8988T (cell line): ENCODE measurements at regions not wholly inside any gene's neighbourhood (a gene's known extent, or its start where the extent isn't known, plus 50 kb on each side); places are given as distances from the start of the nearest gene placed in this dataset.
"Not testable (repeated sequence)": the region's sequence is repeated elsewhere in the genome, so short reads cannot be mapped to it uniquely, and the experiment has no call there.

Experiments
- DNase-seq: peaks from one replicate; pipeline ENCODE4 v3.0.0; 2011

DNA sequence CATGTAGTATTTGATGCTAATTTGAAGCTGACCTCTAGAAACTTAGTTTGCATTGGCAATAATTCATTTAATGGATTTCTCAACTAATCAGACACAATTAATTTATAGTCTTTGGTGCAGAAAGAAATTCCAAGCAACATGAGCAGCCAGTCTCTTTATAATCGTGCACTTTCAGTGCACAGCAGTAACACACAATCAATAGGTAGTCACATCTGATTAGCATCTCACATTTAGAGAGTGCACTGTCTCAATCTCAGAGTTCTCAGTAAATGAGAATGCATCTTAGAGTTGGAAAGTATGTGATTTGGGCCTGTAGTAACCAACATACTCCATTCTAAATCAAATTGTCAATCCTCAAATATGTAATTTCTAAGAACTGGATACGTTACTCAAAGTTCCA lies 377.6 kb downstream of the POM121L12 start:
- DNase-seq = no peak

DNA sequence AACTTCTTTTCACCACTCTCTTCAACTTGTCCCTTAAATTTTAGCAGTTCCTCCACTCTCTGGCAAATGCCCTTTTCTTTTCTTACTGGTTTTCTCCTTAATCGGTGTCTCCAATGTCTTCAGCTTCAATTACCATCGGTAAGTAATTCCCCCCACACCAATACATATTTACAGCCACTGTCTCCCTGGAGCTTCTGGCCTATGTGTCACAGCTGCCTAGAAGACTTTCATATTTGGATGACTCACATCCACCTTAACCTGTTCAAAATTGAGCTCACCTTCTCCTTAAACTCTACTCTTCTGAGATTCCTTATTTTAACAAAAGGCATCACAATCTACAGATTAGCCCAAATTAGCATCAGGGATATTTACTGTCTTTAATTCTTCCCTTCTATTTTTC lies 380.4 kb downstream of the POM121L12 start:
- DNase-seq = no peak

DNA sequence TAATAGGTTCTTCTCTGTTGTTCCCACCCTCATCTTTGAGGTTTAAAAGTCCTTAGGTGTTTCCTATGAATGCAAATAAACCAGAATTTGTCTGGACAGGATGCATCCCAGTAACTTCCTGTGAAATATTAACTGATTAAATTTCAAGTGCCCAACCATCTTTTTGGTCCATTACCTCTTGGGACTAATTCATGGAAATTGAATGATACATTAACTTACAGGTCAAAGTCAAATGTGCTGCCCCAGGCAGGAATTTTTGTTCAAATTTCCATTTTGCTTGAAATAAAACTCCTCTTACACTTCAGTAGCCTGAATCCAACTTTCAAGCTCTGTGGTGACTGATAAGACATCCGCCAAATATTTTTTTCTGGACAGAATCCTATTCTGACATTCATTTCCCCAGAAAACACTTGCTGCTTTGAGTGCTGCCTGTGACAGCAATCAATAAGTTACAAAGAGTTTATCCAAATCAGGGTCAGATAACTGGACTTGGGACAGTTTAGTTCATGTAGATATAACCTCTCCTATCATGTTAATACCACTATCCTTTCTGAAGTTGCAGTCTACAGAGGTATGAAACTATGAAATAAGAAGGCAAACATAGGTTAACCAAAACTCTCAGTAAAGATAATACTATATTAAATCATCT lies 383.5 kb downstream of the POM121L12 start:
- no peak for DNase-seq

DNA sequence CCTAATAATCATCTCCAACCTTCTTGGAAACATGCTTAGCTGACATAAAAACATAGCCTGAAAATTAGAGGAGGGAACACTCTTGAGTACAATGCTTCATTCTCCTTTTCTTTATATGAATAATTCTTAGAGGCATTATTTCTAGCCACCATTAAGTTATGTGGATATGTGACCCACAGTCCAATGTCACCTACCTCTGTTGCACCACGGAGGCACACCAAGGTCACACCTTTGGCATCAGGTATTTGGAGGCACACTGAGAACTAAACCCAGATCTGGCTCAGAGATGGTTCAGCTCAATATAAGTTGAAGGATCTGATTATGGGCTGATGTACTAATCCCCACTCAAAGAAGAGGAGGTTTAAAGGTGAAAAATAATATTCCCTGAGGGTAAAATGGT lies 385.1 kb downstream of the POM121L12 start:
- no peak for DNase-seq

DNA sequence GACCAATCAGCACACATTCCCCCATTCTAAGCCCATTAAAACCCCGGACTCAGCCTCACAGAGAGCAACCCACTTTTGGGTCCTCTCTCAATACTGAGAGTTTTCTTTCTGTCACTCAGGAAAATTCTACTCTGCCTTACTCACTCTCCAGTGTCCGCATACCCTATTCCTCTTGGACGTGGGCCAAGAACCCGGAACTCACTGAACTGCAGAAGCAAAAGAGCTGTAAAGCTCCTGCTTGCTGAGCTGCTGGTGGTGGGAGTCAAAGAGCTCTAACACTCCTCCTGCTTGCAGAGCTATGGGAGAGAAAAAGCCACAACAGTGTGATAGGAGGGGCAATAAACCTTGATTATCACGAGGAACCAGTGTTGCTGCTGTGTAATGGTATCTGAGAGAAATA lies 386.9 kb downstream of the POM121L12 start:
- no peak for DNase-seq

DNA sequence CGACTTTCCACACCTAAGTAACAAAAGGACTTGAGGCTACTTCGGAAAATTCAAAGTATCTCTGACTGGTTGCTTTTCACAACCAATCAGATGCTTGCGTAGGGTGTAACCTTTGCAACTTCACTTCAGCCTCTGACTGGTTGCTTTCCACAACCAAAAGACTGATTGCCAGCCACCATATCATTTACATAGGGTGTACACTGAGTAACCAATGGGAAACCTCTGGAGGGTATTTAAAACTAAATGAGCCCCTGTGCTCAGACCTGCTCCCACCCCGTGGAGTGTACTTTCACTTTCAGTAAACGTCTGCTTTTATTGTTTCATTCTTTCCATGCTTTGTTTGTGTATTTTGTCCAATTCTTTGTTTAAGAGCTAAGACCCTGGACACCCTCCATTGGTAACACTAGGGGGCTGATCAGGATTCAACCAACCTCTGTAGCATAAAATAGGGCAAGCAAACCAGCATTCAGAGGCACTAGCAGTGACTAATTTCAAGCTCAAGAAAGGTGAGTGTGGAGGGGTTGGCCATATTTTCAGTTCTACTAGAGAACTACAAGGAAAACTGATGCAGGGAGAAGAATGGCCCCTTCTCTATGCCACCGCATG lies 390.8 kb downstream of the POM121L12 start:
- DNase-seq = no peak

DNA sequence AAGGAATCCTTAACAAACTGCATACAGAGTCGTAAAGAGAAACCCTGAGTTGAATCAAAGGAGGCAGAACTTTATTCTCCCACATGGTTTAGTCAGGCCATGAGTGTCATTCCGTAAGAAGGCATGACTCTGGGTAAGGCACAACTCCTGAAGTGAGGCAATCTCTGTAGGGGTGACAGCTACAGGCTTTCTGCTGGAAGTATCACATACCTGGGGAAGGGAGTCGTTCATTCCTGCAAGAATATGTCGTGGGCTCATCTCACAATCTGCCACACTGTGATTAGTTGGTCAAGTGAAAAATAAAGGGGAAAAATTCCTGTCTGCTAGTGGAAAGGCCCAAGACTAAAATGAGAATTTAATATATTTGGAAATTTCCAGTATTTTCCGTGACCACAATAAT lies 392.6 kb downstream of the POM121L12 start:
- no peak for DNase-seq

DNA sequence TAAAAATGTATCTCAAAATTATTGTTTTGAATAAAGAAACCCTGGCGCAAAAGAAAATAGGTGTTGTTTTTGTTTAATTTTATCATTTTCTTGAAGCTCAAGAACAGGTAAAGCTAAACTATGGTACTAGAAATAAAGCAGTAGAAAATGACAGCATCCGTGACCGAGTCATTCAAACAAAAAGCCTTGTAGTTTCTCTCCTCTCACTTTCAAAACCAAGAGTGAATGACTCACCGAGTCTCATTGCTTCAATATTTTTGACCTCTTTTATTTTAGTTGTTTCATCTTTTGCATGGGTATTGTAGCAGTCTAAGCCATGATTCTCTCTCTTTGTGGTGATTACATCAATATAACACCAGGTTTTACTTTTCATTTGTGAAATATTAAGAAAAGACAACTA lies 396.5 kb downstream of the POM121L12 start:
- DNase-seq = no peak

DNA sequence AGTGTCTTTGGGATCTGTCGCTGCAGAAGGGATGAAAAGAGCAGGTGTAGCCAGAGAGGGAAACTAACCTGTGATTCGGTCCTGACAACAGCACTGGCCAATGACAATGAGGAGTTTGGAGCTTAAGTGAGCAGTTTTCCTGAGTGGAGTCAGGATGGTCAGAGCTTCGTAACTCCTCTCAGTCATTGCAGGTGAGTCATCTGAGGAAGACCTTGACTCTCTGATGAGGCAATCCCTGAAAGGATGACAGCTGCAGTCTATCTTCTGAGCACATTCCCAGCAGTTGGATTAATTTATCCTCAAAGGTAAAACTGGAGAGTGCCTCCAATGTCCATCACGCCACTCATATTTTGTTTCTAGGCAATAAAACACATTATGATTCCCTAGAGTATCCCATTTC lies 401.9 kb downstream of the POM121L12 start:
- no peak for DNase-seq

DNA sequence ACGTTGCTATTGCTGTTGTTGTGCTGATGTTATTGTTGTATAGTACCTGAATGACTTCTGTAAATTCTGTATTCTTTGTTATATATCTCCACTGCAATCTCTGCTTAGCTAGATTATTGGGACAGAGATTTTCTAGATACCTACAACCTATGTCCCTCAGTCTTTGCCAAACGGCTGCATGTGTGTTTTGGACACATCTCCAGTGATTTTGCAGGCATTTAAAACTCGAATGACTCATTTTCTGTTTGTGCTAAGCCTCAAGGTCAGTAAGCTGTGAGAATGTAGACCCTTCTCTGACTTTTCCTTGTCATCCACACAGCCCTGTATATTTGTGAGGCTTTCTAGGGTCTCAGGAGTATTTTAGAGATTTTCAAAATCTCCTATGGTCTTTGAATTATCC lies 410.7 kb downstream of the POM121L12 start:
- no peak for DNase-seq

DNA sequence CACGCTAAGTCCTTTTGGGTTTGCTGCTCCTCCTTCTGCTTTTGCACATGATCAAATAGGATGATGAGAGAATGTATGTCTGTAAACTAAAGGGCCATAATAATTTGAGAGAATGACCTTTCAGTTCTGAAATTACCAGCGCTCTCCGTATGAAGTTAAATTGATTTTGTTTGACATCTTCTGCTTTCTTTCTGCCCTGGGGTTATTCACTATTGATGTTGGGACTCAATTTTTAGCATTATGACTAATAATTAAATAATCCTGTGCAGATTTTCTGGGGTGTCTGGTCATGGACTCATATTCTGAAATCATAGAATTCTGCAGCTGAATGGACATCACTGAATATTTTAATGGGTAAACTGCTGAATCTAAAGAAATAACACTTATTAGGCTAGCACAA lies 423.2 kb downstream of the POM121L12 start:
- DNase-seq = no peak

DNA sequence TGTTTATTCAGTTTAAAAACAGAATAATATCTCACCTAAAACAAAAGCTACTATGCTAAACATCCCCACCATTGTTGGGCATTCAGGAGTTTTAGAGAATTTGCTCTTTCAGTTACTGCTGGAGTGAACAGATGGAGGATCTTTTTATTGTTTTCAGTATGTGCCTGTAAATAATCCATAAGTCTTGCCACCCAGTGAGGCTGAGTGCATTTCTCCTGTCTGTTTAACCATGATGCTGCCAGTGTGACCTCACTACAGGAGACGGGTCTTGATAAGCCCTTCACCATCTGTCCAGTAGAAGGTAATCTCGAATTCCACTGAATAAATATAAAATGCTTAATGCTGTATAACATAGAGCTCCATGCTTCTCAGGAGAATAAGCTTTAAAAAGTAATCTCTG lies 430.9 kb downstream of the POM121L12 start:
- DNase-seq = no peak

DNA sequence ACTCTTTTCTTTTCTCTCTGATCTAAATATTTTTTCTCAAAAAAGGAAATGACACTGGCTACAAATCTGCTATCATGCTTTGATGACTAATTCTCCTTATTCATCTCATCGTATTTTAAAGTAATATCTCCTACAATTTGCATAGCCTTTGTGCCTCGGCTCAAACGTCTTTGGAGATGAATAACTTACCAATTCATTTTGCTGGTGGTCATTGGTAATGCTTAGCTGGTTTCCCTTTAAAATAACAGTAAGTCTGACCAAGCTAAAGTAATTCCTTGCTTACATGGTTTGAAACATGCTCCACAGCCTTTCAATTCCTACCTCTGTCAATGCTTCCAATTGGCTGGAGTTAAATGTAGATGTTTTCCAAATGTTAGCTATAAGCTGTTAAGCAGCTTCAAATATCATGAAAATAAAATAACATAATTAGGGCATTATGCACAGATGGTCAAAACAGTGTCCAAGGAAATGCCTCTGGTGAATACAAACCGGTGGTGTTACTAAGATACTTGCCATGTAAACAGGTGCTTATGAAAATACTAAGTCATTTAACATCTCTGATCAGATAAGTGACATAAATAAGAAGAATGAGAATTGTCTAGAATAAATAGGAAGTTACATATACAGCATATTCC lies 435.0 kb downstream of the POM121L12 start:
- DNase-seq = no peak

DNA sequence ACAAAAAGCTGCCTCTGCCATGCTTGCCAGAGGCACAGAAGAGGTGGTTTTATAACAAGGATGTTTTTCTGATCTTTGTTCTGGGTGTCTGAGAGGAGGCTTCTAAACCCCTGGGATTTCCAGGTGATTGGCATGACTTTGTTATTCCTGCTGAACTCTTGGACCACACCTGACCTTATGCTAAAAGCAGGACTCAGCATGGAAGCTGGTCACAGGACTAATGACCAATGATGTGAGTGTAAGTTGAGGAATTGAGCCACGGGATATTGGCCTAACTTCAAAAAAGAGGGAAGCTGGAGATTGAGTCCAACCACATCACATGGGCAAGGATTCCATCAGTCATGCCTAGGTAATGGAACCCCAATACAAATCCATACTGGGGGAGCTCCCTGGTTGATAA lies 437.9 kb downstream of the POM121L12 start:
- DNase-seq = no peak

DNA sequence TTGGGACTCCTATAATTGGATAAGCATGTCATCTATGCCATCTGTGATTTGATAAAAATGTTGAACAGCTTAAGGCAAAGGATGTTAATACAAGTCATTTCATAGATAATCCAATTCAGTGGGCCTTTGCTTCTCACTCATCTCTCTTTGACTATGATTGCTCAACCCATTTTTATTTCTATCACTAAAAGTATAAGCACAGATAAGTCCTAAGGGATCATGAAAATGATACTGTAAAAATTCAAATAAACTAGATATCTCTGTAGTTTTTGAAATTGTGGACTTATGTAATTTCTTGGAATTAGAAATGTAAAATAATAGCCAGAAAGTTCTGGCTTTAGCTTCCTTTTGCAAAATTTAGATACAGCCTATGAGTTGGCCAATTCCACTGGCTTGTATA lies 440.3 kb downstream of the POM121L12 start:
- DNase-seq = no peak

DNA sequence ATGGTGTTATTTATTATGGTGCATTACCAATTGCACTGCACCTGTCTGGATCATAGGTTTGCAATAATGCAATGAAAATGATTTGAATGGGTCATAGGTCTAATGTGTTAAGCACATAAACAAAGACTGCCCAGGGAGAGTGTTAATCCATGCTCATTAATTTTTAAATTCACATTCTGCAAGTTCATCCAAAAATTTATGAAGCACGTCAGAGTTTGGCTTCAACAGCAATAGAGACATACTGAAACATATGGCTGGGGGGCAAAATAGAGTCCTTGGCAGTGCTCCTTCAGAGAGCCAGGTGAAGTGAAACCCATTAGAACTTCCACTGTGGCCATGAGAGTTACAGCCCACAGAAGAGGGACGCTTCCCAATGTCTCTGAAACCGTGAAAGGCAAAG lies 441.1 kb downstream of the POM121L12 start:
- DNase-seq = no peak

DNA sequence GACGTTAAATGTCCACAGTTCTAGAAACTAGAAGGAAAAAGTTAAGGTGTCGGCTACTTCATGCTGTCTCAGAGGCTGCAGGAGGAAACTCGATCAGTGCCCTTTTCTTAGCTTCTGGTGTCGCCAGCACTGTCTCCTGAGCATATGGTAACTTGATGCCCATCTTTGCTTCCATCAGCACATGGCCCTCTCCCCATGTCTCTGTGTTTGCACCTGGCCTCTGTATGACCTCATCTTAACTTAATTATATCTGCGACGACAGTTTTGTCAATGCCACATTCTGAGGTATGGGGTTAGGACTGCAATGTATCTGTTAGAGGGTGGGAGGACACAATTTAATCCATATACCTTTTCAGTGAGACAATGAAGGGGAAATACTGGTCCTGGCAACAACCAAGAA lies 449.9 kb downstream of the POM121L12 start:
- DNase-seq = no peak

DNA sequence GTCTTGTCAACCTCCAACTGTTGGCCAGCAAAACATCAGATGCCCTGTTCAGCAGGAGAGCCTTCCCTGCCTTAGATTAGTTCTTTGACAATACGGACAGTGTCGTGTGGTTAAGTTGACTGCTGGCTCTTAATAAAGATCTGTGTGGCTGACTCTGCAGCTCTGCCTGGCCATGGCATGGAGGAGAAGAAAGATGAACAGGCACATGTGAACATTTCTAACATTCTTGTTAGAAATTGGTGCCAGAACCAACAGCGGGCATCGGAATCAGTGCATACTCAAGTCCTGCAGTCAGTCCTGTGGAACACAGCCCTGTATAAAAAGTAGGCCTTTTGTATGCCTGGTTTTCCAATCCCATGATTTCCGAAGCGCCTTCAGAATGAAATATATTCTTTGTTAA lies 455.6 kb downstream of the POM121L12 start:
- DNase-seq = no peak

DNA sequence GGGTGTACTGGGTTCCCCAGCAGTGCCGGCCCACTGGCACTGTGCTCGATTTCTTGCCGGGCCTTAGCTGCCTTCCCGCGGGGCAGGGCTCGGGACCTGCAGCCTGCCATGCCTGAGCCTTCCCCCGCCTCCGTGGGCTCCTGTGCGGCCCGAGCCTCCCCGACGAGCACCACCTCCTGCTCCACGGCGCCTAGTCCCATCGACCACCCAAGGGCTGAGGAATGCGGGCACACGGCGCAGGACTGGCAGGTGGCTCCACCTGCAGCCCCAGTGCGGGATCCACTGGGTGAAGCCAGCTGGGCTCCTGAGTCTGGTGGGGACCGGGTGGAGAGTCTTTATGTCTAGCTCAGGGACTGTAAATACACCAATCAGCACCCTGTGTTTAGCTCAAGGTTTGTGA lies 459.7 kb downstream of the POM121L12 start:
- not testable (repeated sequence) for DNase-seq

DNA sequence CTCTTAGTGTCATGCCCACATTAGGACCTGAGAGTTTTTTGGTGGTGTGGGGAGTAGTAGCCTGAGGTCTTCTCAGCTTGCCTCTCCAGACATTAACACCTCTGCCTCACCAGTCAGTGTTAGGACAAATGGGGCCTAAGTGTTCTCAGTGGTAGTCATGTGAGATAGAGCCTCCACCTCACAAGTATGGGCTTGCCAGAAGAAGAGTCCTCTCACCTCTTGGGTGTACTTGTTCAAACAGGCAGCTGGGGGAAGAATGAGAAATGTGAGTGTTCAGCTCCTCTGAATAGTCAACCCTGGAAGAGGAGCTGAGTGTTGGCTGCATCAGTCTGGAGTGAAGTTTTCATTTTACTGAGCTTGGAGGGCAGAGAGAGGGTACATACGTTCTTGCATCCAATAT lies 464.6 kb downstream of the POM121L12 start:
- no peak for DNase-seq

DNA sequence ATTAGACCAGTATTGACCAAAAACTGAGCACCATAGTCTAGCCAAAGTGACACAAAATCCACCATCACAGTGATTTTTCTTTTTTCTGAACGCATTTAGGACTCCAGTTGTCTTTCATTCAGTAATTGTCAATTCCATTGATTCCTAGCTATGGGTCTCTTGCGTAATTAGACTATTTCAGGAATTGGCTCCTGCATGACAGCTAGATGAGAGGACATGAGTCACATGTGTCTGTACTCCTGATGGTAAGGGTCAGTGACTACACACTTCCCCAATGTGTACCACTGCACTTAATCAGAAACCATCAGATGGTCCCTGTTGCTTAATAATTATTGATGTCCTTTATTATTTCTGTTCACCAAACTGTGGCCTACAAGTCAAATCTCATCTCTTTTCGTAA lies 469.5 kb downstream of the POM121L12 start:
- DNase-seq = no peak

DNA sequence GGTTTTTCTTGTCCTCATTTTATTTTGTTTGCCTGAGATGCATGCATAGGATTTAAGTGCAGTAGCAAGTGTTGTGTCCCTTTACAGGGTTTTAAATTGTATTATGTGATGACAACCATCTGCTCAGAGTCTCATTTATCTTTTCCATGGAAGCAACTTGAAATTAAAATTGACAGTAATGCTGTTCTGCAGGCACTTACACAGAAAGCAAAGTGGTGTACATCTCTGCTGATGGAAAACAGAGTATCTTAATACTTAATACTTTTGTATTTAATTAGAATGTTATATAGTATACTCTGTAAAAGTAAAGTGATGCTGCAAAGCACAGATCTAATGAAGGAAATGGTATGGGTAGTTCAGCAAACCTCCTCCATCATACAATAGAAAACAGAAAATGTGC lies 482.9 kb downstream of the POM121L12 start:
- no peak for DNase-seq

DNA sequence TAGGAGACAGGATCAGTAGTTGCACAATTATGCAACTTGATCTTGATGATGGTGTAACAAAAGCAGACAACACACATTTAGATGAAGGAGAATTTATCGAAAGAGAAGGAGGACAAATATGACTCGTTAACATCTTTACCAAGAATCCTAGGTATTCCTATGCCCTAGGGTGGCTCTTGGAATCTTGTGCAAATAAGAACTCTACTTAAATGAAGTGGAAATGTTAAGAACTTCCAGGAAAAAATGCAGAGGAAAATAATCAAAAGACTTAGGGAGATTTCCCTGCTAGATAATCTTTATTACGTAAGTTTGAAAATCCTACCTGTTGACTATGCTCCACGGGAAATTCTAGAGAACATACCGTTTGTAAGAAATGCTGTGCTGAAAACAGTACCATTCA lies 485.4 kb downstream of the POM121L12 start:
- DNase-seq = no peak

DNA sequence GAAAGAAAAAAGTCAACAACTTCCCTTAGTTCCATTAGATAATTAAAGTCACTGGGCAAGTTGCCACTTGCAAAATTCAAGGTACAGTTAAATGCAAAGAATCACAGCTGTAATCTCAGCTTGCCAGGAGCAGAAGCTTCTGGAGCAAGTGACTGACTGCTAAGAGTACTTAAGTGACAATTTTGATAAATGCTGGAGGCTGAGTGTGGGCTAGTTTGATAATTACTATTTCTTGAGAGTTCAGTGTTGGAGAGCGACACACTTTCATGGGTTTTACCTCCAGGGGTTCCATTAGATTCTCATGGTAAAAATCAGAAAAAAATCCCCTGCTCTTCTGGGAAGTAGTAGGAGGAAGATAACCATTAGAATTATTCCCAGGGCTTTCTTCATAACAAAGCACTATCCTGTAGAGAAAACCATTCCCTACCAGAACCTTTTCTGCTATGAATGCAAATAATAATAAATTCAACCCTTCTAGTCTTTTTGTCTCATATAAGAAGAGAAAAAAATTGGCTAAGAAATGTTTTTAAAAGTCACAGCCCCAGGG lies 486.3 kb downstream of the POM121L12 start:
- no peak for DNase-seq

DNA sequence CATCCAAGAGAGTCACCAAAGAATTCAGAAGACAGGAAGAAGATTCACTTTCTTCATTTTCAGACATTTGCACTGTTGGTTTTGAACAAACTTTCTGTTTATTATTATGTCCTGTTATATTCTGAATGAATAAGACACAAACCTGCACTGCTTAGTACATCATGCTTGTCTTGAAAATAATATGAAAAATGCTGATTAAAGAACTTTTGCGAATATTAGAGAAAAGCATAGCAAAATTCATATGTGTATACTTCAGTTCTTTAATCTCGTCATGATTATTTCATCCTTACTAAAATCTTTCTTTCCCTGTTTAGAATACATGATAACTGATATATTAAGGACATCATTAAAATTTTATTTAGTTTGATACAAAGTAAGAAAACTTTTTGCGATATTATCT lies 504.1 kb downstream of the POM121L12 start:
- no peak for DNase-seq
